HG03039 (cell line): ENCODE measurements at regions not wholly inside any gene's neighbourhood (a gene's known extent, or its start where the extent isn't known, plus 50 kb on each side); places are given as distances from the start of the nearest gene placed in this dataset.

Experiments
- ATAC-seq: cut with Tn5 transposase; IDR thresholded peaks from one replicate; pipeline ENCODE4 v1.9.1; 2021; ENCODE audit warnings: mild to moderate bottlenecking, moderate library complexity; ENCODE audit not compliant: unreplicated experiment

DNA sequence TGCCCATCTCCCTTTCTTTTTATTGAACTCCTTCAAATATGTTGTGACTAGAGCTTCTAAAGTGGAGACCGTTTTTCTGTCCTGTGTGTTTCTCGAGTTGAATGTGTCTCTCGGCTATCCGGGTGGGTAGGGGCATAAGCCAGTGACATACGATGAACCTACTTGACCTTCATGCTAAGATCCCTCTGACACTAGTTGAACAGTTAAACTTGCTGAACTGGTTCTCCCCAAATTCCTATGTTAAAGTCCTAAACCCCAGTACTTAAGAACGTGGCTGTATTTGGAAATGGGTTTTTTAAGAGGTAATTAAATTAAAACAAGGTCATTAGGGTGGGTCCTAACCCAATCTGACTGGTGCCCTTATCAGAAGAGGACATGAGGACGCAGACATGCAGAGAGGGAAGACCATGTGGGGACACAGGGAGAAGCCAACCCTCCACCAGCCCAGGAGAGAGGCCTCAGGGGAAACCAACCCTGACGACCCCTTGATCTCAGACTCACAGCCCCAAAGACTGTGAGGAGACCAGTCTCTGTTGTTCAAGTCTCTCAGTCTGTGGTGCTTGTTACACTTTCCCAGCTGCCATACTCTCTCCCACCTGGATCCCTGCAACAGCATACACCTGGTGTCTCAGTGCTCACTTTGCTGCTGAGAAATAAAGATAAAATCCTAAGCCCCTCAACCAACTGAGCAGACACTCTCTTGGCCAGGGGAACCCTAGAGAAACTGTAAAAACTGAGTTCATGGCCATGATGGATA lies 208.4 kb downstream of the MYLK4 start:
- ATAC-seq: no peak

DNA sequence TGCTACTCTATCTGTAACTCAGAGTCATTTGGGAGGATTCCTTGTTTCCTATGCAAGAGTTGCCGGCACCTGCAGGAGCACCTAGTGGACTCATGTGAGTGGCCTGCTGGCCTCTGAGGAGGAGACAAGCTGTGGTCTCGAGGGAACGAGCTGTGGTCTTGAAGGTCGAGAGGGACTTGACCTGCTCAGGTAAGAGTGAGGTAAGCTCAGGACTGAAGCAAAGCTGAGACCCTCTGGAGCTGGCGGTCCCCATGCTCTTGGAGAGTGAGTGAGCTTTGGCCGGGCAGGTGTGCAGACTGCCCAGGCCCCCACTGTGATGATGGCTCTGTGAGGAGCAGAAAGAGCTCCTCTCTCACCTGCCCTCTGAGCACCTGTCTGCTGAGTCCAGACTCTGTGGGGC lies 214.3 kb downstream of the MYLK4 start:
- no peak for ATAC-seq

DNA sequence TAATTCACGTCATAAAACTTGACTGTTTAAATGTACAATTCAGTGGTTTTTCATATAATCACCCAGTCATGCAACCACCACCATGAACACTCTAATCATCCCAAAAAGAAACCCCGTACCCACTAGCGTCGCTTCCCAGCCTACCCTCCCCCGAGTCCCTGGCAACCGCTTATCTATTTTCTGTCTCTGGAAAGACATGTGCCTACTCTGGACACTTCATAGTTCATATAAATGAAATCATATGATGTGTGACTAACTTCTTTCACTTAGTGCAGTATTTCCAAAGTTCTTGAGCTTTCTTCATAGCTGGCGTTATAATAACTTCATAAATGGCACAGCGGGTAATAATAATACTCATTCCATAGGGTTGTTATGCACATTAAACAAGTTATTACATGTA lies 215.2 kb downstream of the MYLK4 start:
- no peak for ATAC-seq

DNA sequence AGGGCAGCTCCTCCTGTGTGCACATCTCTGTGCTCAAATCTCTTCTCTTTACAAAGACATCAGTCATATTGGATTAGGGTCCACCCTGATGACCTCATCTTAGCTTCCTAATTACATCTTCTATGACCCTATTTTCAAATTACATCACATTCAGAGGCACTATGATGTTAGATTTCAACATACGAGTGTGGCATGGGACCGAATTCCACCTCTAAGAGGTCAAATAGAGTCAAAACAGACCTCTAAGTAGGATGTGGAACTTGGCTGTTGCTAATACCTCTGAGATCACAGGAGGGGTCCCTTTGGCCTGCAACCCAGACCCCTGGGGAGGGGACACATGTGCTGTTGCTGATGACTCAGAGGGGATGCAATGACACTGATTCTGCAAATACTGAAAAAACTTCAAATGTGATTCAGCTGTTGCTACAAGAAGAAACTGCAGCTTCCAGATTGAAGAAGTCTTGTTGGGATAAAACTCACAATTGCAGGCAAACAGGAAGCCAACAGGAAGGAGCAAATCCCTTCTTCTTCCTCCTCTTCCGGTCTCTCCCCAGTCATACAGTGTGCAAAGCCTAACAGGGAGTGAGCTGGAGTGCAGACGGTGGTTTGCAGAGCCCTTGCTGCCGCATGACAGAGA lies 216.2 kb downstream of the MYLK4 start:
- no peak for ATAC-seq

DNA sequence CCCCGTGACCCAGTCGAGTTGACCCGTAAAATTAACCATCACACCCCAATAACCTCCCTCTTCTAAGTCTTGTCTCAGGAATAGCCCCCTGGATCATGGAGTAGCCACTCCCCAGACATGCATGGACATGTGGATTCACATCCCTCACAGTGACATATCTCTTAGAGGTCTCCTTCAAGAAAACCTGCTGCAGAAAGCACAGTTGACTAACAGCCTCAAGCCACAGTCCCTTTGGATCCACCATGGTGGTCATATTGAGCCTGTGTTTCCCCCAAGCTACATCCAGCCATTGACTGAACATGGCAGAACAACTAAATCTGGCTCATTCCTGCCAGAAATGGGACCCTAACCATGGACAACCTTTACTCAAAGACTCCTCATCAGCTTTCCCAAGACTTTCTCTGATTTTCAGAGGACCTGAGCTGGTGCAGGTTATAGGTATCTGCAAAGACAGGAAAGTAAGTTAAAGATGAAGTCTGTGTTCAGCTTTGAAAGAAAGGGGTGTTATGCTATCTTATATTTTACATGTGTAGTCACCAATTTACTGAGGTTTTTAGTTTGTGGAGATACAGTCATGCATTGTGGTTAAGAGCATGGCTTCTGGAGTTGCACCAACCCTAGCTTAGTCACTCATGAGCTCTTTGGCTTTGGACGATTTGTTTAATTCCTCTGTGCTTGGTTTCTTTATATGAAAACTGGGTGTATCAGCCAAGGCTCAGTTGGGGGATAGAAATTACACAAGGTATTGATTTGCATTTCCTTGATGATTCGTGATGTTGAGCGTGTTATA lies 219.1 kb downstream of the MYLK4 start:
- ATAC-seq: no peak

DNA sequence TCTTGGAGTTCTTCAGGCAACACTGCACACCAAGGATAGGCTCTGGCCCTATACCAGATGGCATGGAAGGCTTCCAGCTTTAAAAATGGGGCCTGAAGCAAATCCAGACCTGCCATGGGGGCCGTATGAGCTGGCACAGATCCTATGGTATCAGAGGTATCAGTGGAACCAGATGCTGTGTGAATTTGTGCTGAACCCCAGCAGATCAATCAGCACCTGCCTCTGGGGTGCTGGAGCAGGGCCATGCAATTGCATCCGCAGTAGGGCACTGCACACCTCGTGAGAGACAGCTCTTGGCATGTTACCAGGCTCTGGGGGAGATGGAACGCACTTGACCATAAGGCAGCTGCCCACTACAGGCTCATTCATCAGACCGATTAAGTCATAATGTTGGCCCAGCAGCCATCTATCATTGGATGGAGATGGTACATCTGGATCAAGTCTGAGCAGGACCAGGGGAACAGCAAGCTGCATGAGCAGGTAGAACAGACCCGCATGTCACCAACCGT lies 221.5 kb downstream of the MYLK4 start:
- ATAC-seq: no peak

DNA sequence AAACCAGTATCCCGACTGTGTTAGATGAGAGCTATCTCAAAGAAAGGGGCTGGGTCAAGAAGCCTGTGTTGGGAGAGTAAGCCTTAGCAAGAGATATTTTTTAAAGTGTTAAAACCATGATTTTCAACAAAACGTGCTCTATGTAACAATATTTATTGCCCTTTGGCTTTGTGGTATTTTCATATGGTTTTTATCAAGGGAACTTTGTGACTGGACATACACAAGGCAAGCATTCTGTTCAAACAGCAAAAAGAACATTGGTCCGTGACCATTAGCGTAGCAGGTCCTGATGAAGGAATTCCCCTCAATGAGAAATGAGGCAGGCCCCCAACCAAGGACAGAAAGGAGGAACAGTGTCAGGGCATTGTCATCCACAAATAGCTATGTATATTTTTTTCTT lies 222.6 kb downstream of the MYLK4 start:
- ATAC-seq: no peak

DNA sequence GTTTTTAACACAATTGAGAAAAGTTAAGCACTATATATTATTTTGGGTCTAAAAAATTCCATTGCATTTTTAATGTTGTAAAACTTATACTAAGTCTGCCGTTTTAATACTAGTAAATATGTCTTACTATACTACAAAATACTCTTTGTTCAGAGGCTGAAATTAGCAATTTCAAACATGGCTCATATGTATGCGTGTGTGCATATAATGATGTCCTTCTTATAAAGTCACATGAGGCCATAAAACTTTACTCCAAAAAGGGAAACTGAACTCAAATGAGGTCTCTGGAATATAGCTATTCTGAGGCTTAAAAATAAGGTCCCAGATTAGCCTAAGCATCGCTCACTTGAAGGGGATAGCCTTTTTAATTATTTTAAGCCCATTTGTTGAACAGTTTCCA lies 224.0 kb downstream of the MYLK4 start:
- no peak for ATAC-seq

DNA sequence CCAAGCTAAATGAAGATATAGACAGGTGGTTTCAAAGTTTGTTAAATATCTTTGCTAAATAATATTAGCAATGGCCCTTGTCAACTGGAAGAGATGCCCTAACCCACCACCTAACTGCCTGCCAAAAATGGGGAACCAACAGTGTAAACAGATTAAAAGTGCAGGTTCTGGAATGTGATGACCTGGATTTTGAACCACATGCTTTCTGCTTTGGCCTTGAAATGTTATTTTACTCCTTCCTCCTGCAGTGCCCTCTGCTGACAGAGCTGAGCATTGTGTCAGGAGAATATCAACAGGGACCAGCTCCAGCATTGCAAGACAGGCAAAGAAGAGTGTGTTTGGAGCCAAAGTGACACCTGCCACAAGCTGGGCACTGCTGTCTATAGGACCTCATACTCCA lies 226.6 kb downstream of the MYLK4 start:
- ATAC-seq: no peak

DNA sequence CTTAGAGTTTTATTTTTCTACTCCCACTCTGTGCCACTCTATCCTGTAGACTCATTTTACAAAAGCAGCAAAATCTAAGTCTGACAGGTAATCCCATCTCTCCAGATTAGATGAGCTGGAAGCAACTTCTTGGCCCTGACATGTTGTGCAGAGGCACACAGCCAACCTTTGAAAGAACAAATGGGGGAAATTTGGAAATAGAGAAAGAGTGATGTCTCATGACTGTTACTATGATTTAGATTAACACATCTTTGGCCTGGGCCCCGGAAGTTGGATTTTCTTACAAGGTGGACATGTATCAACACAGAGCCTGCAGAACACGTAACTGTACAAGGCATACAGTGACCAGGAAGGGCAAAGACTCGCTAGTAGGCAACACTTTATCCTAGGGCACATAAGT lies 227.7 kb downstream of the MYLK4 start:
- no peak for ATAC-seq

DNA sequence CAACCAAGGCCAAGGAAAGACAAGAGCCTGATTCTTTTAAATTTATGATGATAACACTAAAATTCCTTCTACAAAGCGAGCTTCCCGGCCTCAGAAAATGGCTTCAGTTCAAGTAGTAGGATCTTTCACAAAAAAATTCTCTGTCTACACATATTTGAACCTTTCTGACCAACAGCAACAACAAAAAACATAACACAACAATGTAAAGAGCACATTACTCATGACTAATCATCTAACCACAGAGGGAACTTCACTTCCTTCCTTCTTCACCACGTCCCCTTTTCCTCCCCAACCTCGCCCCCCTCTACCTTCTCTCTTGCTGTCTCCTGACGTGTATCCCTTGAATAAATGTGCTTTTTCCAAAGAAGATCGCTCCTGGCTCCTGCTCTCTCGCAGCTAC lies 228.2 kb downstream of the MYLK4 start:
- no peak for ATAC-seq

DNA sequence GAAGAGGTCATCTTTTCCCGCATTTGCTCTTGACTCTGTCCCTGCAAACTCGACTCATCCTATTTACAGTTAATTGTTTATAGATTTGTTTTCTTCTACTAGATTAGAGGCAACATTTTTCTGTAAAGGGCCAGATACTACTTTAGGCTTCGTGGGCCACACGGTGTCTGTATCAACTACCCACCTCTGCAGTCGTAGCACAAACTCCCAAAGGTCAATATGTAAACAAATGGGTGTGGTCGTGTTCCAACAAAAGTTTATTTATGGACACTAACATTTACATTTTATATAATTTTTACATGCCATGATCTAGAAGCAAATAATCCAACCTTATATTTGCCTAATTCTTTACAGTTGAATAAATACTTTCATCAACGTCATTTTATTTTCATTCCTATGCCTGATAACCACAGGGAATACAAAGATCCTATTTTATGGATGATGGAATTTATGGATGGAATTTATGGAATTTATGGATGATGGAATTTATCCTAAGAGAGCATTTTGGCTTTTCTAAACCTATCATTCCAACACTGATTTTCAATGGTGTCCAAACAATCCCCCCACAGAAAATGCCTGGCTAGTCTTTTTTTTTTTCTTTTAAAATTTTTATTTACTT lies 232.8 kb downstream of the MYLK4 start:
- no peak for ATAC-seq

DNA sequence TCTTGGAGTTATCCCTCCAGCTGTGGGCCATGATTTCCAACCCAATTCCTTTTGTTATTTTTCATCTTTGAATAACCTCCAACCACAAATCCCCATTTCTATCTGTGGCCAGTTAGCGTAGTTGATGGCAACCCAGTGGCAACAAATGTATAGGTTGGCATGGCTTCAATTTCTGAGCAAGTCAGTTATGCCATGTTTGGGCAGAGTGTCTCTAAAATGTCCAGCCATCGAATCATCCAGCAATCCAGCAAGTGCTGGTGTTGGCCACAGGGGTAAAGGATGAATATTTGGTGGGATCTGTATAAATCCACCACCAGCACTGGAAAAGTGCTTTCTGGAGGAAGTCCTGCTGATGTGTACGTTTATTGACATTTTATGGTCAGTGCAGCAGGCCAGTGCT lies 233.3 kb downstream of the MYLK4 start:
- ATAC-seq: no peak

DNA sequence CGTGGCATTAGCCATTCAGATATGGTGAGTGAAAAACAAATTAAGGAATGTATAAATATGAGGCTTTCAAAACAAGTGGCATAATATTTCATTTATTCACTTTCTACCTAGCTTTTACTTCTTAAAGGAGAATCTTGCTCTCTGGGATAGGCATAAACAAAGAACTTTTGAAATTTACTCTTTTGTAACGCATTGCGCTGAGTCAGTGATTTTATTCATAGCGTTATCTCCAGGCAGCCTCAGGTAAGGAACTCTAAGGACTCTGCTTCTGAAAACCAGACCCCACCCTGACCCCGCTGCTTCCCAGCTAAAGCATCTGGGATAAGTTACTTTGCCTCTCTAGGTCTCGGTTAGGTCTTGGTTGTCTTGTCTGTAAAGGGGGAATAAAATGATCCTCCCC lies 234.7 kb downstream of the MYLK4 start:
- no peak for ATAC-seq

DNA sequence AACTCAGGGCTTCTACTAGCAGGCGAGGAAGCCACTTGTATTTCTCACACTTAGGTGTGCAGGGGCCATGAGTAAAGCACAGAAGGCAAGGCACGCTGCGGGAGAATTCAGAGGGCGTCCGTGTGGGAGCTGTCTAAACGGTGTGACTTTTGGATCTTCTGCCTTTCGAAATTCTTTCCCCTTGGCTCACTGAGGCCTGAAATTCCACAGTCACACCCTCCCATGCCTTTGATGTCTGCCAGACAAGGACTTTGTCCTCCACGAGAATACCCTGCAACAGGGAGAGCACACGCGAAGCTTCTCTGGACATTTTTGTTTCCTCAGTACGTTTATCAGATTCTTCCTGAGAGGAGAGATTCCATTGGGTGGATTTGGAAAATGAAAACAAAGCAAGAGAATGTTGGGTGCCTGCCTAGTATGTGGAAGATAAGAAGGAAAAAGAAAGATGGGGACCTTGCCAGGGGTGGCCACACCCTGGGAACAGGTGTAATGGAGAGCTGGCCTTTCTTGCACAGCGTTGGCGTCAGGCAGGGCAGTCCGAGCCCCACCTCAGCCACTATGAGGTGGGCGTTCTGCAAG lies 235.7 kb downstream of the MYLK4 start:
- ATAC-seq: no peak

DNA sequence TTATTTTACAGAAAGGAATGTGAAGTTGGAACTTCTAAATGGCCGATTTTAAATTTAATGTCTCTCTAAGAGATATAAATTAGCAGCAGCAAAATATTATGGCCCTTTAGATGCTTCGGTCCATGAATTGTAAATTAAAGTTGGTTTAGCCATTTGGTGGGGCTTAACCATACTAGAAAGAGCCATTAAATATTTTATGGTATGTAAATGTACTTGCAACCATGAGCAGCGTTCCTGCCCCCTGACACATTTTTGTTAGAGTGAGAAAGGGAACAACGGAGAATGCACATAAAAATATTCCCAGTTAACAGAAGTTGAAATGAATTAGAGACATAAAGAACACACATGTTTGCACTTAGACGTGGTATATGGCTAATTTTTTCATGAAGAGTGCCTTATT lies 237.9 kb downstream of the MYLK4 start:
- no peak for ATAC-seq

DNA sequence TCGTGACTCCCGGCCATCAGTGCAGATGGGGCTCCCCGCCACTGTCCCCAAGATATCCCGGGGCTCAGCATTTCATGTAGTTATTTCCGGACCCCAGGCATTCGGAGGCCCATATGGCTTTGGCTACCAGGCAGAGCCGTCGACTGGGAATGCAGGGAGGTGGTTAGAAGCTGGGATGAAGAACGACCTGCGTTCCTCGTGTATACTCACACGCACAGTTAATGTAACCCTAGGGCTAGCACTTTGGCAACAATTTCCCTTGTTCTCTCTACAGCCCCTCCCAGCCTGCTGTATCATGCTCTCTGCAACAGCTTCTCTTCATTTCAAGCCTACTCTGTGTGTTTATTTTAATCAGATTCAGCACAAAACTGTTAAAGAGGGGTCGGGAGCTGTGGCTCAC lies 240.4 kb downstream of the MYLK4 start:
- ATAC-seq: no peak

DNA sequence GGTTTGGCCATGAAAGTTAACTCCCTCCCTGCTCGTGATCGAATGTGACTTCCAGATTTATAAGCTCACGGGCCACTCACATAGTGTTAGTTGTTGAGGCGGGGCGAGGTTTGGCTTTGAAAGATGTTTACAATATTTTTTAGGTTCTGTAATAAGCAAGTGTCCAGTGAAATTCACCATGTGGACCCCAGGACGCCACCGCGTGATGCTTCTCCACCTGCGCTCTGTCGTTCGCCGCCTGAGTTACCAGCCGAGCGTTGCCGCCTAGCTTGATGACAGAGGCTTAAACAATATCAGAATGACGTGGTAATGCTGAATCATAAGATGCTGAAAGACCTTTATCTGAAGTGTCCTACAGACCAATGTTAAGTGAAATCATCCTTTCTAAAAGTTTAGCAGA lies 241.0 kb downstream of the MYLK4 start:
- ATAC-seq: no peak

DNA sequence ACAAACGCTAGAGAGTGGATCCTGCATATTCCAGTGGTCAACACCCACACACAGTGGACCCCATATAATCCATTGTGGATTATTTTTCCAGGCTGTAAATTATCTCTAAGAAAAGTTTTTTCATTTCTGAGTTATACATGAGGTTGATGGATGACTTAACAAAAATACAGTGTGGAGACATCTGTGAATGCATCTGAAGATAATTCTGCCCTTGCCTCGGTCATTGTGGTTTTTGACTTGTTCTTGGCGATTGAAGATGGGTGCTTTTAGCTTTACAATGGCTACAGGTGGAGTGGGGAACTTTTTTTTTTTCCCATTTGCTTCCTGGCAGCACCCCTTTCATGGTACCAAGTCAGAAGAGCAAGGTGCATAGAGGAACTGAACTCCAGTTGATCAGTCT lies 242.7 kb downstream of the MYLK4 start:
- ATAC-seq: no peak

DNA sequence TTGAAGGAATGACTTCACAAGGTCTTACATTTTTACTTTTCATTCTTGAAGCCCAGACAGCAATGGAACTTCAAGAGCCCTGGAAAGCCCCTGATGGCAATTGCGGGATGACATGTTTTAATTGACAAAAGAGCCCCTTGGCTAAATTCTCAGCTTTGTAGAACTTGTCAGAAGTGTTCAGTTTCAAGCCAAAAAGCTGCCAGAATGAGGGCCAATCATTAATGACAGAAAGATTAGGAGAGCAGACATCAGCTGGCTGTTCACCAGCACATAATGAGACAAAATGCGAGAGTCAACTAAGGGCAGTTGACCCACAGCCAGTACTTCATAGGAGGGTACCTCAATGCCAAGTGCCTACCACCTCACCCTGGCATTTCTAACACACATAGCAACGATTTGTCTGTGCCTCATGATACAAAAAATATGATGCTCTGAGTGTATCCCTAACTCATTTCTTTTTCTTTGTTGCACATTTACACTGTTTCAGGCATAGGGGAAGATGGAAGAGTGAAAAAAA lies 243.1 kb downstream of the MYLK4 start:
- ATAC-seq: no peak

DNA sequence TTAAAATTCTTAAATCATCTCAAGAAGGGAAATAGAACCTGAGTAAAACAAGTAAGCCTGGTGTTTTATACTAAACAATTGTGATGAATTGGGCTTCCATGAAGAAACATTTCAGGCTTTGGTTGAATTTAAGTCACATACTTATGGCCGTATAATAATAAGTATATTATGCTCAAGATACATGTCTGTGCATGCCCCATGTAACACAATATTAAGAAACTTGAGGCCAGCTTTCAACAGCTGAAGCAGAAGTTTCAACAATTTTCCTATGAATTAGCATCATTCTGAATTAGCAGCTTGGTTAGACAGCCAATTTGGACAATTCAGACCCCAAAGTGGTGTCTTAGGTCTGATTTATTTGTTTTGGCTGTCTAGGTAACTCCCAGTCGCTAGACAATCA lies 243.7 kb downstream of the MYLK4 start:
- no peak for ATAC-seq
